ENCODE measurements at regions not wholly inside any gene's neighbourhood (a gene's known extent, or its start where the extent isn't known, plus 50 kb on each side); places are given as distances from the start of the nearest gene placed in this dataset.

DNA sequence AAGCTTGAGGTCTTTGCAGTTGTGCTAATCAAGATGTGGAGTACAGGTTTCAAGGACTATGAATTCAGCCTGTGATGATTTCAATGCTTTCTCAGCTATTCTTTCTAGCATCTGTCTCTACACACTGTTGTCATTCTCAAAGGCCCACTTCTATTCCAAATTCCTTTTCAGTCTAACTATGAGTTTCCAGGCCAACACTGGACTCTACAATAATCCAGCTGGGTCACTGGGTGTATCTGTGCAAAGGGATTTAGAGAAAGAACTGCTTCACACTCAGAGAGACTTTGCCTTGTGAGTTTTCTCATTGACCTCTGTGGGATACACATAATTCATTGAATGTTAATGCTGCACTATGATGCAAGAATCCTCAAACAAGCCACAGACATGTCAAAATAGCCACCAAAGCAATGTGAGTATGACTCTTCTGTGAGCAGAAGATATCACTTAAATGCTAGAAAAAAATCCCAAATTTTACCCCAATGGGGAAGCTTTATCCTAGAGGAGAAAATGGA lies 171.8 kb upstream of the CLNK start:
- H3K4me1 ChIP-seq (ENCODE audit: control insufficient read depth, low read depth, low read length): no peaks in the 10 kb centered on the region

DNA sequence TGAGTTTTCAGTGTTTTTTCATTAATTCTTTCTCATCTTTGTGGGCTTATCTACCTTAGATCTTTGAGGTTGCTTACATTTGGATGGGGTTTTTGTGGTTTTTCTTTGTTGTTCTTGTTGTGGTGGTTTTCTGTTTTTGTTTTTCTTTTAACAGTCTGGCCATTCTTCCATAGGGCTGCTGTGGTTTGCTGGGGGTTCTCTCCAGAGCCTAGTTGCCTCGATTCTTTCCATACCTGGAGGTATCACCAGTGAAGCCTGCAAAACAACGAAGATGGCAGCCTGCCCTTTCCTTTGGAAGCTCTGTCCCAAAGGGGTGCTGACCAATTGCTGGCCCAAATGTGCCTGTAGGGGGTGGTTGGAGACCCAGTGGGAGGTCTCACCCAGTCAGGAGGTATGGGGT lies 168.6 kb upstream of the CLNK start:
- Histone ChIP-seq H3K36me3 (ENCODE audit: control insufficient read depth, insufficient read depth, low read length) (no peaks in the 10 kb centered on the region), H3K79me2 (ENCODE audit: control insufficient read depth, insufficient read depth, low read length) (no peaks in the 10 kb centered on the region)

More for the DNA sequence above, 171.8 kb upstream of the CLNK start:
- Histone ChIP-seq H3K27ac (ENCODE audit: low read depth, low read length) (no peak overlapping the region), H3K36me3 (ENCODE audit: control insufficient read depth, insufficient read depth, low read length) (no peaks in the 10 kb centered on the region), H2AK5ac (ENCODE audit: low read length) (no peak overlapping the region), H3K18ac (ENCODE audit: low read length) (no peak overlapping the region), H3K56ac (ENCODE audit: low read length) (no peak overlapping the region), H3K23ac (ENCODE audit: low read length) (no peak overlapping the region), H2BK120ac (ENCODE audit: low read depth, low read length) (no peak overlapping the region), H2BK15ac (replicated peaks; ENCODE audit: low read depth) (no peak overlapping the region), H3K4me3 (ENCODE audit: low read length) (no peak overlapping the region), H3K4me2 (ENCODE audit: low read length) (no peak overlapping the region), H3K27me3 (ENCODE audit: insufficient read depth, low read length, poor library complexity) (no peaks in the 10 kb centered on the region), H3K9ac (ENCODE audit: low read length) (no peak overlapping the region), H2BK5ac (ENCODE audit: low read length) (no peak overlapping the region), H4K5ac (ENCODE audit: low read length) (no peak overlapping the region), H3K79me1 (ENCODE audit: low read length) (no peaks in the 10 kb centered on the region), H4K8ac (ENCODE audit: low read depth, low read length) (no peak overlapping the region), H3K4ac (ENCODE audit: low read depth, low read length) (no peak overlapping the region), H3K79me2 (ENCODE audit: control insufficient read depth, insufficient read depth, low read length) (no peaks in the 10 kb centered on the region)
- DNase-seq: no peak

DNA sequence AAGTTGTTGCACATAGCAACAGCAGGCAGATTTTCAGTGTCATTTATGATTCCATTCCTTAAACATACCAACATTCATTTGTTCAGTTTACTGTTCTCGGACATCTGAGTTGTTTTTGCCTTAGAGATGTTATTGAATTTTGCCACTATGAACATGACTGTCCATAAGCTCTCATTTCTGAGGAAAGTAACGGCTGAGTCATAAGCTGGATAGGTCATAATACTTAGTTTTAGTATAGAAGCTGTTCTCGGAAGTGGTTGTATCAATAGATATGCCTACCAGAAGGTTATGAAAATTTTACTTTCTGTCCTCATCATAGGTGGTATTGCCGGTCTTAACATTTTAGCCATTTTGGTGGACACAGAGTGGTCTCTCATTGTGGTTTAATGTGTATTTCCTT lies 157.1 kb upstream of the CLNK start:
- Histone ChIP-seq H3K56ac (ENCODE audit: low read length) (no peak overlapping the region), H3K36me3 (ENCODE audit: control insufficient read depth, insufficient read depth, low read length) (no peaks in the 10 kb centered on the region), H2BK5ac (ENCODE audit: low read length) (no peak overlapping the region), H3K27ac (ENCODE audit: low read depth, low read length) (no peak overlapping the region), H3K23ac (ENCODE audit: low read length) (no peak overlapping the region), H3K18ac (ENCODE audit: low read length) (no peak overlapping the region), H3K9ac (ENCODE audit: low read length) (no peak overlapping the region), H3K4me3 (ENCODE audit: low read length) (no peak overlapping the region), H3K79me2 (ENCODE audit: control insufficient read depth, insufficient read depth, low read length) (no peaks in the 10 kb centered on the region), H2BK120ac (ENCODE audit: low read depth, low read length) (no peak overlapping the region), H3K4me1 (ENCODE audit: control insufficient read depth, low read depth, low read length) (no peaks in the 10 kb centered on the region), H3K27me3 (ENCODE audit: insufficient read depth, low read length, poor library complexity) (no peaks in the 10 kb centered on the region), H2AK5ac (ENCODE audit: low read length) (no peak overlapping the region), H2BK15ac (replicated peaks; ENCODE audit: low read depth) (no peak overlapping the region), H4K5ac (ENCODE audit: low read length) (no peak overlapping the region), H4K8ac (ENCODE audit: low read depth, low read length) (no peak overlapping the region), H3K79me1 (ENCODE audit: low read length) (no peaks in the 10 kb centered on the region), H3K4me2 (ENCODE audit: low read length) (no peak overlapping the region), H3K4ac (ENCODE audit: low read depth, low read length) (no peak overlapping the region)
- no peak for DNase-seq
- WGBS (ENCODE audit: extremely low coverage, insufficient coverage, low lambda C conversion rate): no CpG with 5 or more reads among the region's 4 CpGs

More for the DNA sequence above, 168.6 kb upstream of the CLNK start:
- Histone ChIP-seq H3K4me3 (ENCODE audit: low read length) (no peak overlapping the region), H3K79me1 (ENCODE audit: low read length) (no peaks in the 10 kb centered on the region), H3K23ac (ENCODE audit: low read length) (no peak overlapping the region), H3K27me3 (ENCODE audit: insufficient read depth, low read length, poor library complexity) (no peaks in the 10 kb centered on the region), H3K27ac (ENCODE audit: low read depth, low read length) (no peak overlapping the region), H2BK5ac (ENCODE audit: low read length) (no peak overlapping the region), H3K4me1 (ENCODE audit: control insufficient read depth, low read depth, low read length) (no peaks in the 10 kb centered on the region), H3K18ac (ENCODE audit: low read length) (no peak overlapping the region), H2AK5ac (ENCODE audit: low read length) (no peak overlapping the region), H2BK120ac (ENCODE audit: low read depth, low read length) (no peak overlapping the region), H2BK15ac (replicated peaks; ENCODE audit: low read depth) (no peak overlapping the region), H3K4me2 (ENCODE audit: low read length) (no peak overlapping the region), H3K9ac (ENCODE audit: low read length) (no peak overlapping the region), H3K56ac (ENCODE audit: low read length) (no peak overlapping the region), H4K5ac (ENCODE audit: low read length) (no peak overlapping the region), H4K8ac (ENCODE audit: low read depth, low read length) (no peak overlapping the region), H3K4ac (ENCODE audit: low read depth, low read length) (no peak overlapping the region)
- no peak for DNase-seq
- WGBS (ENCODE audit: extremely low coverage, insufficient coverage, low lambda C conversion rate): no CpG with 5 or more reads among the region's 2 CpGs

DNA sequence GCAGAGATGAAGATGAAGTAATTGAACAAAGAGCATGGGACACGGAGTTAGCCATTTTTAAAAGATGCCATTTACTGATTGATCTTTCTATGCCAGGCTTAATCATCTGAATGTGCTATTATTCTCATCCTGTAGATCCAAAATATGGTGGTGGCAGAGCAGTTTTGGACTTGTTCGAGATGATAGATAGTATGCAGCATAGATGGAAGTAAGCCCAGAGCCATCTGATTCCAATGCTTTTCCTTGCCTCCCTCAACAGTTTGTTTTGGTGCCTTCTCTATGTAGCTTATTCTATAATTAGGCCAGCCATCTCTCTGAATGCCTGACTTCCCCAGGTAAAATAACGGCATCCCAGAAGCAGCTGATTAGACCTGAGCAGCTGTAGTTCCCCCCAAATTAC lies 152.6 kb upstream of the CLNK start:
- WGBS (ENCODE audit: extremely low coverage, insufficient coverage, low lambda C conversion rate): no CpG with 5 or more reads among the region's 3 CpGs
- H3K27ac ChIP-seq (ENCODE audit: low read depth, low read length): no peak overlapping the region

DNA sequence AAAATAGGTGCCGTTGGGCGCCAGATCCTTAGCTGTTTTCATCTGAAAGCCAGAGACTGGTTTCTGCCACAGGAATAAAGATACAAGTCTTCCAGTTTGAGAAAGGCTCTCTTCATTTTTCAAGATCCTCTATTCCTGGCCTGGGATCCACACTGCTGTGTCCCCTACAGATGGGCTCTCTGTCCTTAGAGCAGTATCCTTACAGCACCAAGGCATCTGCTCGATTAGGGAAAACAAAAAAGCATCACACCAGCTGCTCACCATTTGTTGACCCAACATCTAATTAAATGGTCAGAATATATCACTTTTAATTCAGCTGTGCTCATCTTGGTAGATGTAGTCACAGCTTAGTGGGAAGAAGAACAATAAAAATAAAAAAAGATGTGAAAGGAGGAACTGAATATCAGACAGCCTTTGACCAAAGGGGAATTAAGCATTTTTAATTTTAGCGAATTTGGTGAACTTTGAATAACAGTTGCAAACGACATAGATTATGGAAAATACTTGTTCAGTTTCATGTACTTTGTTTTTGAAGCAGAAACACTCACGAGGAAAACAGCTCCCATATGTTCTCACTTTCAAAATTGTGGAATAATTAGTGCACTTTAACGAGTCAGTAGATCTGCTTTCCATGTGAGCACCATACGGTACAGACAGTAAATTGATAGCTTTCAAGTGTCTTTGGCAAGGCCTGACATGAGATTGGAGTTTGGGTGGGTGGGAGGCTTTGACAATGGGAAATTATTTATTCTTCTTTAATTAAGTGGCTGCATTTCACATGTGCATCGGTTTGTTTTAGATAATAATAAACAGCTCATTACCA lies 148.4 kb upstream of the CLNK start:
- Histone ChIP-seq H3K79me1 (ENCODE audit: low read length) (no peaks in the 10 kb centered on the region), H3K4ac (ENCODE audit: low read depth, low read length) (peak overlapping the region; percentile 4), H3K18ac (ENCODE audit: low read length) (no peak overlapping the region), H3K23ac (ENCODE audit: low read length) (no peak overlapping the region), H4K5ac (ENCODE audit: low read length) (no peak overlapping the region), H3K27ac (ENCODE audit: low read depth, low read length) (no peak overlapping the region), H3K27me3 (ENCODE audit: insufficient read depth, low read length, poor library complexity) (no peaks in the 10 kb centered on the region), H3K4me3 (ENCODE audit: low read length) (no peak overlapping the region), H3K4me1 (ENCODE audit: control insufficient read depth, low read depth, low read length) (peaks cover 2% of the 10 kb centered on the region), H2BK5ac (ENCODE audit: low read length) (no peak overlapping the region), H4K8ac (ENCODE audit: low read depth, low read length) (peak overlapping the region; percentile 56), H3K36me3 (ENCODE audit: control insufficient read depth, insufficient read depth, low read length) (no peaks in the 10 kb centered on the region), H3K56ac (ENCODE audit: low read length) (no peak overlapping the region), H3K4me2 (ENCODE audit: low read length) (no peak overlapping the region), H2BK15ac (replicated peaks; ENCODE audit: low read depth) (no peak overlapping the region), H3K9ac (ENCODE audit: low read length) (no peak overlapping the region), H2AK5ac (ENCODE audit: low read length) (no peak overlapping the region), H2BK120ac (ENCODE audit: low read depth, low read length) (peak overlapping the region; percentile 8), H3K79me2 (ENCODE audit: control insufficient read depth, insufficient read depth, low read length) (no peaks in the 10 kb centered on the region)
- peak; percentile 10 for DNase-seq
- no CpG with 5 or more reads among the region's 9 CpGs for WGBS (ENCODE audit: extremely low coverage, insufficient coverage, low lambda C conversion rate)

More for the DNA sequence above, 152.6 kb upstream of the CLNK start:
- H2BK120ac ChIP-seq (ENCODE audit: low read depth, low read length): peak overlapping the region; percentile 54
- H2AK5ac ChIP-seq (ENCODE audit: low read length): no peak overlapping the region
- H3K36me3 ChIP-seq (ENCODE audit: control insufficient read depth, insufficient read depth, low read length): no peaks in the 10 kb centered on the region
- H3K79me1 ChIP-seq (ENCODE audit: low read length): no peaks in the 10 kb centered on the region
- H3K56ac ChIP-seq (ENCODE audit: low read length): no peak overlapping the region
- H3K27me3 ChIP-seq (ENCODE audit: insufficient read depth, low read length, poor library complexity): no peaks in the 10 kb centered on the region
- no peak overlapping the region for H3K23ac ChIP-seq (ENCODE audit: low read length)
- peak overlapping the region; percentile 3 for H2BK5ac ChIP-seq (ENCODE audit: low read length)
- H2BK15ac ChIP-seq (replicated peaks; ENCODE audit: low read depth): no peak overlapping the region
- H4K8ac ChIP-seq (ENCODE audit: low read depth, low read length): no peak overlapping the region
- H3K4me1 ChIP-seq (ENCODE audit: control insufficient read depth, low read depth, low read length): peaks cover 2% of the 10 kb centered on the region
- H3K9ac ChIP-seq (ENCODE audit: low read length): no peak overlapping the region
- no peak overlapping the region for H4K5ac ChIP-seq (ENCODE audit: low read length)
- no peak overlapping the region for H3K4me2 ChIP-seq (ENCODE audit: low read length)
- no peak overlapping the region for H3K4me3 ChIP-seq (ENCODE audit: low read length)
- no peak for DNase-seq
- H3K79me2 ChIP-seq (ENCODE audit: control insufficient read depth, insufficient read depth, low read length): no peaks in the 10 kb centered on the region
- no peak overlapping the region for H3K18ac ChIP-seq (ENCODE audit: low read length)
- H3K4ac ChIP-seq (ENCODE audit: low read depth, low read length): no peak overlapping the region

Measured in mesendoderm (in vitro differentiated cells).